Gastrocnemius medialis (tissue), 4 donors: ENCODE measurements at regions not wholly inside any gene's neighbourhood (a gene's known extent, or its start where the extent isn't known, plus 50 kb on each side); places are given as distances from the start of the nearest gene placed in this dataset.

Source experiments
- POLR2A ChIP-seq, 2 donors: fragments of 450-650 bp; IDR thresholded peaks; one replicate each; pipeline ENCODE4 v1.6.1; 2017; ENCODE audit warnings: antibody characterized with exemption in 2 of 2, mild to moderate bottlenecking in 2 of 2, moderate library complexity in 2 of 2
- TF ChIP-seq, protein P1 (sequence below), 5 experiments: fragments of 450-650 bp in 3 of 5; fragments of 200-600 bp in 2 of 5; sonication (generic) in 2 of 5; IDR thresholded peaks in 4 of 5; conservative IDR thresholded peaks in 1 of 5; 1 replicate in 4 of 5; 2 replicates in 1 of 5; pipeline ENCODE4 v1.5.1; 2016 to 2019; ENCODE audit warnings: antibody characterized with exemption in 5 of 5, mild to moderate bottlenecking in 3 of 5, moderate library complexity in 3 of 5

- TF ChIP-seq, protein P1, sequence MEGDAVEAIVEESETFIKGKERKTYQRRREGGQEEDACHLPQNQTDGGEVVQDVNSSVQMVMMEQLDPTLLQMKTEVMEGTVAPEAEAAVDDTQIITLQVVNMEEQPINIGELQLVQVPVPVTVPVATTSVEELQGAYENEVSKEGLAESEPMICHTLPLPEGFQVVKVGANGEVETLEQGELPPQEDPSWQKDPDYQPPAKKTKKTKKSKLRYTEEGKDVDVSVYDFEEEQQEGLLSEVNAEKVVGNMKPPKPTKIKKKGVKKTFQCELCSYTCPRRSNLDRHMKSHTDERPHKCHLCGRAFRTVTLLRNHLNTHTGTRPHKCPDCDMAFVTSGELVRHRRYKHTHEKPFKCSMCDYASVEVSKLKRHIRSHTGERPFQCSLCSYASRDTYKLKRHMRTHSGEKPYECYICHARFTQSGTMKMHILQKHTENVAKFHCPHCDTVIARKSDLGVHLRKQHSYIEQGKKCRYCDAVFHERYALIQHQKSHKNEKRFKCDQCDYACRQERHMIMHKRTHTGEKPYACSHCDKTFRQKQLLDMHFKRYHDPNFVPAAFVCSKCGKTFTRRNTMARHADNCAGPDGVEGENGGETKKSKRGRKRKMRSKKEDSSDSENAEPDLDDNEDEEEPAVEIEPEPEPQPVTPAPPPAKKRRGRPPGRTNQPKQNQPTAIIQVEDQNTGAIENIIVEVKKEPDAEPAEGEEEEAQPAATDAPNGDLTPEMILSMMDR (IDR thresholded peaks at IDR 0.05 in 4 of 5, conservative IDR thresholded peaks at IDR 0.05 in 1 of 5), result no peak
- TF ChIP-seq POLR2A (IDR thresholded peaks at IDR 0.05), result no peak
These were observed 231.3 kb upstream of the TANK start for GRCh38 chr2:160928854-160929301.
